Ammon's horn (tissue), 1 donor: ENCODE measurements at regions not wholly inside any gene's neighbourhood (a gene's known extent, or its start where the extent isn't known, plus 50 kb on each side); places are given as distances from the start of the nearest gene placed in this dataset.
A peak's percentile ranks its signal among the peaks of the same experiment; 100 is the strongest.
"Not testable (repeated sequence)": the region's sequence is repeated elsewhere in the genome, so short reads cannot be mapped to it uniquely, and the experiment has no call there.

Source experiments
- DNase-seq: peaks from one replicate; pipeline ENCODE4 v3.0.0-alpha.2; 2016; ENCODE audit warnings: low spot score

DNA sequence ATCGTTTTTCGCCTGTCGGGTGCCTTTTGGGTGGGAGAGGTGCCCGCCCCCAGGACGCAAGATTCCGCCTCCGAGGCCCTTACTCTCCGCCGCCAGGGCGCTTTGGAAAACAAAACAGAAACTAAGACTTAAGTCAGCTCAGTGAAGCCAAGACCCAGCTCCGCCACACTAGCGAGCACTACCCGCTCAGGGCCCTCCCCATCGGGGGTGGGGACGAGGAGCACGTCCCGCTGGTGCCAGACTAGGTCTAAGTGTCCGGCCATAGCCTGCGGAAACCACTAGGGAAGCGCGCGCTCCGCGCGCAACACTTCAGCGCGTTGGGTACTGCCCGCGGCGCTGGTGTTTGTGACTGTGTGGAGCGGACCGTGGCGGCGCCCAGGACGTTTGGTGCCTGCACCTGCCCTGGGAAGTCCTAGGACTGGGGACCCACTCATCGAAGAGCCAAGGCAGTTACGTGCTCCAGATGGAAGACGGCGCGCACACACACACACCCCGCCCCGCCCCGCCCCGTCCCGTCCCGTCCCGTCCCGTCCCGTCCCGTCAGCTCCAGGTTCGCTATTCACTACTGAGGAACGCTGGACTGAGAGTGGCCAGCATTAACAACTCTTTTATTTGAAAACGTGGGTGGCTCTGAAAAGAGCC is 57.6 kb upstream of the BOLA1 start:
- not testable (repeated sequence) for DNase-seq

DNA sequence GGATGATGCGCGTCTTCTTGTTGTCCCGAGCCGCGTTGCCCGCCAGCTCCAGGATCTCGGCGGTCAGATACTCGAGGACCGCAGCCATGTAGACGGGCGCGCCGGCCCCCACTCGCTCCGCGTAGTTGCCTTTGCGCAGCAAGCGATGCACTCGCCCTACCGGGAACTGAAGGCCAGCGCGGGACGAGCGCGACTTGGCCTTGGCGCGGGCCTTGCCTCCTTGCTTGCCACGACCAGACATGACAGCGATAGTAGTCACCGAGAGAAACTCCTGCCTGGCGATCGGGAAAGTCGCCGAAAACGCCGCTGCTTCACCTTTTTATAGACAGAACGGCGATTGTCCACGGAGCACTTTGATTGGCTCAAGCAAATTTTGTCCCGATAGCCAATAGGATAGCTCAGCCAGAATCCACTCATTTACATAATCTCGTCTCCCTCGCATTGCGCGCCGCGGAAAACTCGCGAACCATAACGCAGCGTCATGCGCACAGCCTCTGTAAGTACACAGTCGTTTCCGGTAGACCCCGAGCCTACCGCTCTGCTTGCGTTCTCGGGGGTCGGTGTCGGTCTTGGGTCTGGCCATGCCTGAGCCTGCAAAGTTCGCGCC is 56.8 kb upstream of the BOLA1 start:
- DNase-seq: not testable (repeated sequence)

DNA sequence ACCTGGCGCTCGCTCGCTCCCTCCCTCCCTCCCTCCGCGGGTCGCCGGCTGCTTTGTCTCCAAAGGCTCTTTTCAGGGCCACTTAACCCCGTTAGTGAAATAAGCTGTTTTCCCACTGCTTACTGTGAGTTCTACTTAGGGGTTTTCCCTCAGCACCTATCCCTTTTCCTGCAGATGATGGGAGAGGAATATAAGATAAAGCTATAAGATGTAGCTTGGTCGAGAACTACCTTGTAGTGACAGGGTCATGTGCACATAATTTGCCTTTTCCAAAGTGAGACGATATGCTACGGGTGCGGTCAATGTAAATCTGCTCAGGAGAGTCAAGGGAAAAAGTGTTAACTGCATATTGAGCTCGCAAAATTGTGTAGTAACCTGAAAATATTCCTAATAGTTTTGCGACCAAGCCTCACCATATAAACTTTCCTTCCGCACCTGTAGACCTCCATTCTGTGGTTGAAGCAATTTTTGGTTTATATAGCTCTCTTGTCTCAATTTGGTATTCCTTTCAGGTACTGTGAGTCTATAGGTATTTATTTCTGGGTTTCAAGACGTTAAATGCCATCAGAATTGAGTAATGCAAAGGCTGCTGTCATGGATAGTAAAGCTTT is 55.8 kb upstream of the BOLA1 start:
- peak; percentile 8 for DNase-seq

DNA sequence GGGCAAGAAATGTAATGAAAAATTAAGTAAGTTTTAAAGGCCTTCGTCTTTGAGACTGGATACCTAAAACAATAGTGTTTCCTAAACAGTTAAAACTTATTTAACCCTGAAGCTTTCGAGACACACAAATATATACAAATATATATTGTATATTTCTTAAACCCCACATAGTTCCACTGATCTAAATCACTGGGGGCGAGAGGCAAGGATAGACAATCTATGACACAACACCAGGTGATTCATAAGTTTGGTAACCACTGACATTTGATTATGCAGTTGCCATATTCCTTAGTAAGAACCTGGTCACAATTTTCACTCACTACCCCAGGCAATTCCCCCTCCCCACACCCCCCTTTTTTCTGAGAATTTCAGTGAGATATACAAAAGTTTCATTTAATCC is 55.3 kb upstream of the BOLA1 start:
- DNase-seq: peak; percentile 1

DNA sequence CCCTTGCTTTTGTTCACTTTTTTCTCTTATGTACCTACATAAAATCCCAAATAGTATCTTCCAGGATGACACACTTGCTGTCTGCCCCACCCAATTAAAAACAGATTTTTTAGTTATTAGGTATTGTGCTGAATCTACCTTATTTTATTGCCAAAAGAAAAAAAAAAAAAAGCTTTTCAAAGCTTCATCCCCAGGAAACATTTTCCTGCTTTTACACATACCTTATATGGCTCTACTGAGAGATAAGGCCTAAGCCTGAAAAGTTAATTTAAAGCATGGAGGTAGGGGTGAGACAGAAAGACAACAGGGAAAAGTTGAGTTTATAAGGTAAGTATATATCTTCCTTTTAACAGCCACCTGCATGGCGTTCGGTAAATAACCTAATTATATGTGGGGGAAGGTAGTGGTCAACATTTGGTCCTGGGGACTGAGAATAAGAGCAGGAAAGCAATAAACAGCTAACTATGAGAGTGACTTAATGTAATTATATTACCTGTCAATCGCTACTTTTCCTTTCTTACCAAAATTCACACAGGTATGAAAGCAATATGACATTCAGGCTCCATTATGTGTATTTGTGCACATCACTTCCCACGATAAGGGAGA is 54.6 kb upstream of the BOLA1 start:
- no peak for DNase-seq

GRCh38 chr1:149845416-149845815 is 54.0 kb upstream of the BOLA1 start:
- peak; percentile 0 for DNase-seq

DNA sequence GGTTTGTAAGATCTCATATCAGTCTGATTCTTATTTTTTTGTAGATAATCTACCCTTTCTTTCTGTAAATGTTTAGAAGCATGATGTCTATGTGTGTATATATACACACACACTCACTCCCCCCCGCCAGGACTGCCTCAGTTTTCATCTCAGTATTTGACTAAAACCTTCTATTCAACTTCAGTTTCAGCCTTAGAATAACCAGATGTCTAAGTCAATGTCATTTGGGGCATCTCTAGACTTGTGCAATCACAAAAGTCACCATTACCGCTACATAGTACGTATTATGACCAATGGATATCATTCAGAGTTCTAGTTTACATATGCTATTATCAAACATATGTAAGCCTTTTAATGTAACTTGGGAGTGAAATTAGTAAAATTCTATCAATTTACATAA is 53.3 kb upstream of the BOLA1 start:
- DNase-seq: no peak

GRCh38 chr1:149846593-149847466 is 52.5 kb upstream of the BOLA1 start:
- no peak for DNase-seq

DNA sequence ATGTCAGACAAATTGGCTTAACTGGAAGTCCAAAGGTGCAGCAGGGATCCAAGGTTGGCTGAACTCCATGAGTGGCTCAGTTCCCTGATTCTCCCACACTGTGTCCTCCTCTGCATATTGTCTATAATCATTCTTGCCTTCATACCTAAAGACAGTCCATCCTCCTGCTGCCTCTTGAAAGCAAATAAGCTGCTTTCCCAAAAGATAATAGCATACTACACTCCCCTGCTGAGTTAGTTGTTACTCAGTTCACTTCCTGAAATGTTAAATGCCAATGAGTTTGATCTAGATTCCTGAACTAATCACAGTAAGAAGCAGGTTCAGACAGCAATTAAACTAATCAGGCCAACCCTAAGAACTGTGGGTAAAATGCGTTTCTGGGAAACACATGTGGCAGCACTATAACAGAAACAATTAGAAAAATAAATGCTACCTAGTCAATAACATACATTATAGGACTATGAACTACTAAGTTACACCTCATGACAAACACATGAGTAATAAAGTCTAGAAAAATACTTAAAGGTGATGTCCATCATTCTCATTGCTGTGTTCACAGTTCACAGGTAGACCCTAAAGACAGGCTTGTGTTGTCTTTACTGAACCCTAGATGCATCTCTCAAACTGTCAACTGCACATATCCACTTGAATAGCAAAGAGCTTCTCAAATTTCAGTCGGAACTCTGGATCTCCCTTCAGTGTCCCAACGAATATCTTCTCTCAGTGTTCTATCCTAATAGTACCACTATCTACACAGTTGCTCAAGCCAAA is 50.8 kb upstream of the BOLA1 start:
- peak; percentile 1 for DNase-seq

GRCh38 chr1:149849111-149849946 is 50.0 kb upstream of the BOLA1 start:
- peak; percentile 1 for DNase-seq
